ENCODE measurements at regions not wholly inside any gene's neighbourhood (a gene's known extent, or its start where the extent isn't known, plus 50 kb on each side); places are given as distances from the start of the nearest gene placed in this dataset.

GRCh38 chr13:97901716-97902115 lies 51.8 kb upstream of the IPO5 start:
- no peak for DNase-seq (ENCODE audit: low read depth in 4 of 4, low spot score in 2 of 4)

Data from left renal cortex interstitium (tissue), 4 donors.